LHCN-M2 (cell line): ENCODE measurements at regions not wholly inside any gene's neighbourhood (a gene's known extent, or its start where the extent isn't known, plus 50 kb on each side); places are given as distances from the start of the nearest gene placed in this dataset.

ENCODE experiments used
- DNase-seq: peaks from one replicate; pipeline ENCODE4 v3.0.0-alpha.2; 2012; ENCODE audit warnings: low read depth

GRCh38 chr5:175765858-175766257 is 105.5 kb upstream of the CPLX2 start:
- no peak for DNase-seq

- DNase-seq = no peak
These were observed 104.4 kb upstream of the CPLX2 start for GRCh38 chr5:175766963-175767362.

DNA sequence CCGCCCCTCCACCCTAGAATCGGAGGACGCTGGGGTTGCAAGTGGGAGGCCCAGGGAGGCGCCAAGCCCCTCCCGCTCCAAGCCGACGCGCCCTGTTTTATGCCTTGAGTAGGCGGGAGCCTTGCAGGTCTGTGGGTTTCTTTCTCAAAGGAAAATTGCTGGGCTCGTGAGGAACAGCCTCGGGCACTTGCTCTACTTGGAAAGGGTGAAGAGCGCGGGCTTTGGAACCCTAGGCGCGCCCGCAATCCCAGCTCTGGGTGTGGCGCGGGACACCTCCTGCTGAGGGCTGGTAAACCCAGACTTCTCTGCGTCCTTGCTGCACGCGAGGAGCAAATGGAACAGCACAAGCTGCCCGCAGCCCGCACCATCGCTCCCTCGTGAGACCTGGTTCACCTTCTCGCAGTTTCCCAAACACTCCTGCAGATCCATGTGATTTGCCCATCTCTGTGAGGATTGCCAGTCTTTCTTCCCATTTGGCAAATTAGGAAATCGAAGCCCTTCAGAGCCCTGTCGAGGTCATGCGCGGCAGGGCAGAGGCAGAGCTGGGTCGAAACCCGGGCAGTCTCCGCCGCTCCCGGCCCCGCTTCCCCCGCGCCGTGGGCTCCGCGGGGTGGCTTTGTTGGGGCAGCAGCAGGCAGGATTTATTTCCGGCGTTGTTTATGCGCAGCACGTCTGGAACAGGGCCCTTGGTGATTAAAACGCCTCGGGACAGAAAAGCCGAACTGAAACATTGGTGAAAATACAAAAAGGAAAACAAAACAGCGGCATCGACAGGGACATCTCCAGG is 98.4 kb upstream of the CPLX2 start:
- DNase-seq = no peak

- no peak for DNase-seq
These were observed 97.8 kb upstream of the CPLX2 start for GRCh38 chr5:175773534-175774070.

GRCh38 chr5:175775416-175775815 is 96.0 kb upstream of the CPLX2 start:
- no peak for DNase-seq

- peak; percentile 6 for DNase-seq
These were observed 92.4 kb upstream of the CPLX2 start for GRCh38 chr5:175778951-175779503.

DNA sequence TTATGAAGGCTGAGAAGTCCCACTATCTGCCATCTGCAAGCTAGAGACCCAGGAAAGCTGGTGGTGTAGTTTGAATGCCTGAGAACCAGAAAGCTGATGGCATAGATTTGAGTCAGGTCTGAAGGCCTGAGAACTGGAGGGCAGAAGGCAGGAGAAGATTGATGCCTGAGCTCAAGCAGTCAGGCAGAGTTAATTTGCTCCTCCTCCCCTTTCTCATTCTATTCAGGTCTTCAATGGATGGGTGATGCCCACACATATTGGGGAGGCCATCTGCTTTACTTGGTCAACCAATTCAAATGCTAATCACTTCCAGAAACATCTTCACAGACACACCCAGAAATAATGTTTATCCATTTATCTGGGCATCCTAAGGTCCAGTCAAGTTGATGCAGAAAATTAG is 87.6 kb upstream of the CPLX2 start:
- no peak for DNase-seq

GRCh38 chr5:175784230-175784629 is 87.1 kb upstream of the CPLX2 start:
- DNase-seq = no peak

DNA sequence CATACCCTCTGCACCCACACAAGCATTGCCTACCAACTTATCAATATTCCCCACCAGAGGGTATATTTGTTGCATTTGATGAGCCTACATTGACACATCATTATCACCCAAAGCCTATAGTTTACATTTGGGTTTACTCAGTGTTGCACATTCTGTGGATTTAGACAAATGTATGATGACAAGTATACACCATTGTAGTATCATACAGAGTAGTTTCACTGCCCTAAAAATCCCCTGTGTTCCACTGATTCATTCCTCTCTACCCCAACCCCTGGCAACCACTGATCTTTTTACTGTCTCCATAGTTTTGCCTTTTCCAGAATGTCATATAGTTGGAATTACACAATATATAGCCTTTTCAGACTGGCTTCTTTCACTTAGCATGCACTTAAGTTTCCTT is 85.7 kb upstream of the CPLX2 start:
- DNase-seq = no peak

DNA sequence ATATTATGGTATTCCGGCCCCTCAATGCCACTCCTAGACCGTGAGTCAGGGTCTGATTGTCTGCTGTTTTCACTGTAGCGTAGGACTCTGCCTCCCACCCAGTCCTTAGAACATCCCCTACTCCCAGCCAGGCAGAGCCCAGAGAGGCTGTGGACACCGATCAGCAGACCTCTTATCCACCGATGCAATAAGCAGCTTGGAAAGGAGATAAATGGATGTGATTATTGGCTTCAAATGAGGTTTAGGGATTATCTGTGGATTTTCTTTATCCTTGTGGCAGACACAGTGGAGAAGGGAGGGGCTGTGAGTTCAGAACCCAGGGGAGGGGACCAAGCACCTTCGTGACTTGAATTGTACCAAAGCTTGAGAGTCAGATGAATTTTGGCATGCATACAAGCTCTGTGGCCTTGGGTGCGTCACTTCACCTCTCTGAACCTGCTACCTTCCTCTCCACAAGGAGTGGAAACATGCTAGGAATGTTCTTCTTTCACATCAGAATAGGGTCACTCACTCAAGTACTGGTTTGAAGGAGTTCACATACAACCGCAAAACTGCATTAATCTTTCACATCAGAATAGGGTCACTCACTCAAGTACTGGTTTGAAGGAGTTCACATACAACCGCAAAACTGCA is 83.1 kb upstream of the CPLX2 start:
- DNase-seq = no peak

- DNase-seq = no peak
These were observed 81.7 kb upstream of the CPLX2 start for GRCh38 chr5:175789670-175790069.

- no peak for DNase-seq
These were observed 80.6 kb upstream of the CPLX2 start for GRCh38 chr5:175790796-175791195.

GRCh38 chr5:175795959-175796358 is 75.4 kb upstream of the CPLX2 start:
- no peak for DNase-seq

GRCh38 chr5:175796536-175797499 is 74.6 kb upstream of the CPLX2 start:
- peak; percentile 26 for DNase-seq

DNA sequence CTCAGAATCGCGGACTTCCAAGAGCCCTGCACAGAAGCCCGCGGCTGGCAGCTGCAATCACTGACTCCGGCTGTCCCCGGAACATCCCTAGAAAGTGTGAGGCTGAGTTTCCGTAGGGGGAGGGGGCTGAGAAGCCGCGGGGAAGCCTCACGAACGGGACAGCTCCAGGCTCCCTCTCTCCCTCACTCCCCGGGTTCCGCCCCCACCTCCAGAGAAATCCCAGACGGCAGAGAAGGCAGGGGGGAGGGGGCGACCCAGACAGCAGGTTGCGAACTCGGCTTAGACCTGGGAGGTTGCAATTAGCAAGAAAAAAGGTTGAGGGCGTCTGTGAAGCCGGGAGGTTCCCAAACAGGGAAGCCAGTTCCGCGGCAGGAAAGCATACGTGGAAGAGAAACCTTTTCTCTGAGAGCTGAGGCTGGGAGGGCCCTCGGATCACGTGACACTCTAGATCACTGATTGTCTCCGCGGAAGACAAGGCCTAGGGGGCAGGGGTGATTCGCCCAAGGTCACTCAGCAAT is 73.8 kb upstream of the CPLX2 start:
- DNase-seq = no peak

- DNase-seq = no peak
These were observed 72.8 kb upstream of the CPLX2 start for GRCh38 chr5:175798626-175799025.

DNA sequence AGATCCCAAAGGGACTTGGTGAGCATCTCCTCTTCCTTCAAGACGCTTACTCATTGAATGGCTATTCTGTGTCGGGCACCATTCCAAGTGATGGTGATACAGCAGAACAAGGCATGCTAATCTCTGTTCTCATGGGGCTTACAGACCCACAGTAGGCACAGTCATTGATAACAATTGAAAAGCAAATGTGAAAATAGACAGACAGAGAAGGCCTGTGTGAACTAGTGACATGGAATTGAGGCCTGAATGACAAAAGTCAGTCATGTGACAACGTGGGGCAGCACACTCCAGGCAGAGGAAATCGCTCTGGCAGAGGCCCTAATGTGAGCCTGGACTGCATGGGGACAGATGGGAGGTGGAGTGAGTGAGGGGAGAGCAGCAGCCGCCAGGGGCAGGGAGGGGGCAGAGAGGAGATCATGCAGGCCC is 70.7 kb upstream of the CPLX2 start:
- peak; percentile 39 for DNase-seq

DNA sequence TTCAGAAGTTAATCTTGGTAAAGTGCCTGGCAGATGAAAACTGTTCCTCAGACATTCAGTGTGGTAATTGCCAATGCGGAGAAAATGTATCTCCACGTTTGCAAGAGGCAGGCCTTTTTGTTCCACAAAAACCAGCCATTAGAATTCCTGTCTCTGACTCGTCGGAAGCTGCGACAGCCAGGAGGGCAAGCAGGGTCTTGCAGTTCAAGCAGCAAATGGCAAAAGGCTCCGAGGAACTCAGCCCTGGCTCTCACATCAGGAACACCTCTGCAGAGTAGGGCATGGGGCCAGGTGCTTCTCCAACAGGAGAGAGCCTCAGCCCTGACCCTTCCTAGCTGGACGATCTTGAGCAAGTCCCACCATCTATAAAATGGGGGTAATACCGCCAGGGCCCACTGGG is 69.0 kb upstream of the CPLX2 start:
- no peak for DNase-seq

DNA sequence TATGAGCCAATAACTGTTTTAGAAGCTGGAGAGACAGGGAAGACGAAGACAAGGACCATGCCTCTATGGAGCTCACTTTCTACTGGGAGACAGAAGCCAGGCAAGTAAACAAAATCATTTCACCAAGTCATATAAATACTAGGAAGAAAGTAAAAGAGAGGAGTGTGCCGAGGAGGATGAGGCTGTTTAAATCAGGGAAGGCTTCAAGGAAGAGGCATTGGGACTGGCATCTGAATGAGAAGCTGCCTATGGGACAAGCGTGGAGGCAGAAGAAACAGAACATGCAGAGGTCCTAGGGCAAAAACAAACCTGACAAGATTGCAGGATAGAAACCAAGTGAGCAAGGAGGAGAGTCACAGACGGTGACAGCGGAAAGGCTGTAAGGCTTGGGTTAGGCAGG is 68.1 kb upstream of the CPLX2 start:
- DNase-seq = no peak

GRCh38 chr5:175803736-175804454 is 67.5 kb upstream of the CPLX2 start:
- DNase-seq = no peak
